Thoracic aorta (tissue), 2 donors: ENCODE measurements at regions not wholly inside any gene's neighbourhood (a gene's known extent, or its start where the extent isn't known, plus 50 kb on each side); places are given as distances from the start of the nearest gene placed in this dataset.

Experiments
- ATAC-seq: fragments of 150-250 bp; one replicate; pipeline ENCODE4 v1.8.0; 2017; ENCODE audit warnings: low read depth; ENCODE audit not compliant: insufficient number of reproducible peaks, low FRiP score
- DNase-seq: peaks from one replicate; pipeline ENCODE4 v3.0.0-alpha.2; 2020; ENCODE audit warnings: low spot score
- H3K27ac ChIP-seq, 2 donors: fragments of 200-600 bp; sonication (generic); 1 replicate in 1 of 2; 2 replicates in 1 of 2; pipeline ENCODE4 v1.5.1; 2016; ENCODE audit warnings: mild to moderate bottlenecking in 2 of 2, moderate library complexity in 2 of 2
- H3K27me3 ChIP-seq: fragments of 200-600 bp; sonication (generic); replicated peaks from 2 replicates; pipeline ENCODE4 v1.6.0; 2016; ENCODE audit warnings: mild to moderate bottlenecking; ENCODE audit not compliant: insufficient read depth
- H3K36me3 ChIP-seq: fragments of 200-600 bp; sonication (generic); one replicate; pipeline ENCODE4 v1.5.1; 2016
- H3K4me1 ChIP-seq, 2 donors: fragments of 200-600 bp; sonication (generic); 1 replicate in 1 of 2; 2 replicates in 1 of 2; pipeline versions ENCODE4 v1.5.1 to v1.6.0; 2016; ENCODE audit warnings: low read depth in 2 of 2, mild to moderate bottlenecking in 1 of 2; ENCODE audit not compliant: control insufficient read depth in 1 of 2
- H3K4me3 ChIP-seq: fragments of 200-600 bp; sonication (generic); 2 replicates; pipeline ENCODE4 v1.5.1; 2016; ENCODE audit warnings: mild to moderate bottlenecking
- H3K9me3 ChIP-seq: fragments of 200-600 bp; sonication (generic); 2 replicates; pipeline ENCODE4 v1.5.1; 2016
- CTCF ChIP-seq: fragments of 200-600 bp; sonication (generic); IDR thresholded peaks from one replicate; pipeline ENCODE4 v1.5.1; 2019; ENCODE audit warnings: antibody characterized with exemption

- no peak overlapping the region for H3K27ac ChIP-seq
- no peaks in the 10 kb centered on the region for H3K9me3 ChIP-seq
- no peak for DNase-seq
- H3K4me3 ChIP-seq = no peak overlapping the region
- no peak for TF ChIP-seq CTCF
- no peaks in the 10 kb centered on the region for H3K36me3 ChIP-seq
- no peaks in the 10 kb centered on the region for H3K27me3 ChIP-seq
- ATAC-seq = no peak
- H3K4me1 ChIP-seq = peaks cover 3% of the 10 kb centered on the region in 2 donors
These were observed 1391.4 kb downstream of the EFNB2 start for GRCh38 chr13:105144020-105144419.

GRCh38 chr13:105142556-105142955, 1392.9 kb downstream of the EFNB2 start:
- no peak overlapping the region for H3K27ac ChIP-seq
- H3K9me3 ChIP-seq = no peaks in the 10 kb centered on the region
- no peaks in the 10 kb centered on the region for H3K36me3 ChIP-seq
- peaks cover 3 to 5% of the 10 kb centered on the region in 2 donors for H3K4me1 ChIP-seq
- no peak for TF ChIP-seq CTCF
- no peak for ATAC-seq
- H3K27me3 ChIP-seq = no peaks in the 10 kb centered on the region
- H3K4me3 ChIP-seq = no peak overlapping the region
- DNase-seq = no peak

- no peaks in the 10 kb centered on the region for H3K27me3 ChIP-seq
- peak; percentile 76 for ATAC-seq
- no peaks in the 10 kb centered on the region for H3K36me3 ChIP-seq
- H3K9me3 ChIP-seq = no peaks in the 10 kb centered on the region
- no peak for DNase-seq
- TF ChIP-seq CTCF = peak; percentile 57
- peaks cover 3 to 5% of the 10 kb centered on the region in 2 donors for H3K4me1 ChIP-seq
- H3K27ac ChIP-seq = peak overlapping the region; percentile 39 to 47
- H3K4me3 ChIP-seq = peak overlapping the region; percentile 70
These were observed 1395.8 kb downstream of the EFNB2 start for GRCh38 chr13:105139380-105140285.

- Histone ChIP-seq H3K4me1 (peaks cover 3 to 5% of the 10 kb centered on the region in 2 donors), H3K27me3 (no peaks in the 10 kb centered on the region), H3K9me3 (no peaks in the 10 kb centered on the region), H3K27ac (peak overlapping the region in 1 of 2 donors; percentile 39), H3K36me3 (no peaks in the 10 kb centered on the region), H3K4me3 (peak overlapping the region; percentile 70)
- no peak for TF ChIP-seq CTCF
- no peak for ATAC-seq
- no peak for DNase-seq
These were observed 1396.4 kb downstream of the EFNB2 start for GRCh38 chr13:105139048-105139379.

- no peak for DNase-seq
- H3K36me3 ChIP-seq = no peaks in the 10 kb centered on the region
- H3K4me3 ChIP-seq = no peak overlapping the region
- no peak for TF ChIP-seq CTCF
- no peaks in the 10 kb centered on the region for H3K9me3 ChIP-seq
- H3K4me1 ChIP-seq = peaks cover 3 to 5% of the 10 kb centered on the region in 2 donors
- ATAC-seq = no peak
- H3K27ac ChIP-seq = no peak overlapping the region
- no peaks in the 10 kb centered on the region for H3K27me3 ChIP-seq
These were observed 1399.4 kb downstream of the EFNB2 start for GRCh38 chr13:105135852-105136615.
